GM10248 (cell line): ENCODE measurements at regions not wholly inside any gene's neighbourhood (a gene's known extent, or its start where the extent isn't known, plus 50 kb on each side); places are given as distances from the start of the nearest gene placed in this dataset.

Source experiments
- CTCF ChIA-PET: fragments of 300-600 bp; sonication (Branson Sonifier 250); formaldehyde crosslinking; extraction: SDS; loops from one replicate; lab custom pipeline; 2021; ENCODE audit warnings: antibody characterized with exemption; lab: Yijun Ruan, JAX
- POLR2A ChIA-PET: fragments of 350-650 bp; sonication (Branson Sonifier 250); formaldehyde crosslinking; extraction: SDS; loops from one replicate; lab custom pipeline; 2020; ENCODE audit warnings: antibody characterized with exemption; lab: Yijun Ruan, JAX
- DNase-seq: peaks from one replicate; pipeline ENCODE4 v3.0.0; 2012; ENCODE audit errors: extremely low spot score
- CTCF ChIP-seq: IDR thresholded peaks from 2 replicates; pipeline ENCODE4 v1.5.1; 2012; ENCODE audit warnings: mild to moderate bottlenecking, low read depth; ENCODE audit errors: extremely low read depth, missing control alignments, control extremely low read depth

GRCh38 chr1:104073463-104073902 lies 323.8 kb downstream of the AMY1C start:
- ChIA-PET POLR2A (no interaction called here), CTCF (no interaction called here)
- TF ChIP-seq CTCF: no peak
- DNase-seq: no peak

- no peak for TF ChIP-seq CTCF
- DNase-seq: no peak
- ChIA-PET POLR2A (no interaction called here), CTCF (no interaction called here)
These were observed 332.5 kb downstream of the AMY1C start for GRCh38 chr1:104082221-104082620.

- TF ChIP-seq CTCF: no peak
- DNase-seq: no peak
- ChIA-PET POLR2A (no interaction called here), CTCF (interaction anchor here (0.8 kb wide), 1 partner anchor 24 kb away, joined by 3 read pairs; no protein-coding TSS in a partner anchor)
These were observed 334.7 kb downstream of the AMY1C start for GRCh38 chr1:104084380-104084779.

GRCh38 chr1:104092698-104093097 lies 343.0 kb downstream of the AMY1C start:
- ChIA-PET CTCF (interaction anchor here (1.3 kb wide), 1 partner anchor 20 kb away, joined by 3 read pairs; no protein-coding TSS in a partner anchor), POLR2A (no interaction called here)
- no peak for TF ChIP-seq CTCF
- no peak for DNase-seq

GRCh38 chr1:104098837-104099236 lies 349.1 kb downstream of the AMY1C start:
- ChIA-PET POLR2A (no interaction called here), CTCF (no interaction called here)

GRCh38 chr1:104100115-104100514 lies 350.4 kb downstream of the AMY1C start:
- no peak for TF ChIP-seq CTCF
- no peak for DNase-seq
- ChIA-PET CTCF (no interaction called here), POLR2A (no interaction called here)

More at GRCh38 chr1:104098837-104099236, 349.1 kb downstream of the AMY1C start:
- no peak for DNase-seq
- no peak for TF ChIP-seq CTCF
